OCI-LY1 (cell line): ENCODE measurements at regions not wholly inside any gene's neighbourhood (a gene's known extent, or its start where the extent isn't known, plus 50 kb on each side); places are given as distances from the start of the nearest gene placed in this dataset.
"Not testable (repeated sequence)": the region's sequence is repeated elsewhere in the genome, so short reads cannot be mapped to it uniquely, and the experiment has no call there.

Experiments used
- H2AFZ ChIP-seq: fragments of 200-600 bp; sonication (generic), shearing (Covaris generic); 2 replicates; pipeline ENCODE4 v1.6.0; 2014; ENCODE audit warnings: antibody characterized with exemption, mild to moderate bottlenecking, low read length
- H3F3A ChIP-seq: fragments of 200-600 bp; sonication (generic), shearing (Covaris generic); 2 replicates; pipeline ENCODE4 v1.6.0; 2014; ENCODE audit warnings: mild to moderate bottlenecking, antibody characterized with exemption, low read length, moderate library complexity; ENCODE audit not compliant: insufficient read depth
- H3K27ac ChIP-seq: fragments of 200-600 bp; sonication (generic); 2 replicates; pipeline ENCODE4 v1.5.1; 2014; ENCODE audit warnings: low read length, mixed run types, mild to moderate bottlenecking, low read depth; ENCODE audit not compliant: poor library complexity, severe bottlenecking
- H3K27me3 ChIP-seq: fragments of 200-600 bp; sonication (generic); 2 replicates; pipeline ENCODE4 v1.6.0; 2014; ENCODE audit warnings: antibody characterized with exemption, mild to moderate bottlenecking, low read length, moderate library complexity; ENCODE audit not compliant: insufficient read depth
- H3K36me3 ChIP-seq: fragments of 200-600 bp; sonication (generic); 2 replicates; pipeline ENCODE4 v1.6.1; 2014; ENCODE audit warnings: mild to moderate bottlenecking, antibody characterized with exemption, low read length, moderate library complexity, mixed read lengths; ENCODE audit not compliant: insufficient read depth
- H3K4me1 ChIP-seq: fragments of 200-600 bp; sonication (generic); 2 replicates; pipeline ENCODE4 v1.5.1; 2014; ENCODE audit warnings: mild to moderate bottlenecking, low read length, moderate library complexity; ENCODE audit not compliant: insufficient read depth, severe bottlenecking
- H3K4me2 ChIP-seq: fragments of 200-600 bp; sonication (generic), shearing (Covaris generic); 2 replicates; pipeline ENCODE4 v1.6.1; 2014; ENCODE audit warnings: low read length
- H3K4me3 ChIP-seq: fragments of 200-600 bp; sonication (generic); 2 replicates; pipeline ENCODE4 v1.5.1; 2014; ENCODE audit warnings: low read length, low read depth, mild to moderate bottlenecking, mixed read lengths; ENCODE audit not compliant: poor library complexity, severe bottlenecking
- H3K79me2 ChIP-seq: fragments of 200-600 bp; shearing (Covaris generic); 2 replicates; pipeline ENCODE4 v1.6.1; 2016; ENCODE audit warnings: mixed run types, low read length, mixed read lengths; ENCODE audit not compliant: insufficient read depth
- H3K9ac ChIP-seq: fragments of 200-600 bp; sonication (generic), shearing (Covaris generic); 2 replicates; pipeline ENCODE4 v1.6.1; 2014; ENCODE audit warnings: mild to moderate bottlenecking, low read length, mixed read lengths
- H3K9me2 ChIP-seq: fragments of 200-600 bp; sonication (generic), shearing (Covaris generic); 2 replicates; pipeline ENCODE4 v1.6.1; 2014; ENCODE audit warnings: low read depth, mild to moderate bottlenecking, low read length, mixed read lengths
- H3K9me3 ChIP-seq: fragments of 200-600 bp; shearing (Covaris generic); 2 replicates; pipeline ENCODE4 v1.6.1; 2014; ENCODE audit warnings: low read length, mixed read lengths
- H4K20me1 ChIP-seq: fragments of 200-600 bp; sonication (generic), shearing (Covaris generic); 2 replicates; pipeline ENCODE4 v1.6.0; 2016; ENCODE audit warnings: mild to moderate bottlenecking, low read length; ENCODE audit not compliant: insufficient read depth
- EZH2 ChIP-seq: fragments of 200-600 bp; sonication (generic), shearing (Covaris generic); IDR thresholded peaks from 2 replicates; pipeline ENCODE4 v1.8.0; 2017; ENCODE audit warnings: borderline replicate concordance, mixed run types, mild to moderate bottlenecking, antibody characterized with exemption, low read length, moderate library complexity, mixed read lengths
- TF ChIP-seq, protein P1 (sequence below): fragments of 200-600 bp; sonication (generic), shearing (Covaris generic); IDR thresholded peaks from 2 replicates; pipeline ENCODE4 v1.5.1; 2017; ENCODE audit warnings: mild to moderate bottlenecking, antibody characterized with exemption, low read length, moderate library complexity, mixed read lengths

DNA sequence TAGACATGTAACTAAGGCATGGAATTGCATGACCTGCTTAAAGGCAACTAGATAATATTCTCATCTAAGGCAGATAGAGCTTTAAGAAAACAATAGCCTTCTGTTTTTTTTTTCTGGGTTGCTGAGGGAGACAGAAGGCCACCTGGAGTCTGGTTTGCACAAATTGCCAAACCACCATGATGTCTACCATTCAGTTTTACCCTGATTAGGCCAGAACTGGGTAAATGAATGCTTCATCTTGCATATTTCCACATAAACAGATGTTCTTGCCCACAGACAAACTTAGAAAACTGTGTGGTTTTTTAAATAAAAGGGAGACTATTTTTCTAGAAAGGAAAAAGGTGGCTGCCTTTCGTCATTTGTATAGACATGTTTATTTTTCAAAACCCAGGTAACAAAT is 278.7 kb upstream of the PRICKLE1 start:
- H3K9ac ChIP-seq, result no peak overlapping the region
- H3K4me2 ChIP-seq, result no peak overlapping the region
- no peaks in the 10 kb centered on the region for H3K4me1 ChIP-seq
- no peaks in the 10 kb centered on the region for H3K36me3 ChIP-seq
- no peak overlapping the region for H3K27ac ChIP-seq
- H3K27me3 ChIP-seq, result no peaks in the 10 kb centered on the region
- H4K20me1 ChIP-seq, result no peaks in the 10 kb centered on the region
- H3K9me2 ChIP-seq, result no peaks in the 10 kb centered on the region
- TF ChIP-seq, protein P1, sequence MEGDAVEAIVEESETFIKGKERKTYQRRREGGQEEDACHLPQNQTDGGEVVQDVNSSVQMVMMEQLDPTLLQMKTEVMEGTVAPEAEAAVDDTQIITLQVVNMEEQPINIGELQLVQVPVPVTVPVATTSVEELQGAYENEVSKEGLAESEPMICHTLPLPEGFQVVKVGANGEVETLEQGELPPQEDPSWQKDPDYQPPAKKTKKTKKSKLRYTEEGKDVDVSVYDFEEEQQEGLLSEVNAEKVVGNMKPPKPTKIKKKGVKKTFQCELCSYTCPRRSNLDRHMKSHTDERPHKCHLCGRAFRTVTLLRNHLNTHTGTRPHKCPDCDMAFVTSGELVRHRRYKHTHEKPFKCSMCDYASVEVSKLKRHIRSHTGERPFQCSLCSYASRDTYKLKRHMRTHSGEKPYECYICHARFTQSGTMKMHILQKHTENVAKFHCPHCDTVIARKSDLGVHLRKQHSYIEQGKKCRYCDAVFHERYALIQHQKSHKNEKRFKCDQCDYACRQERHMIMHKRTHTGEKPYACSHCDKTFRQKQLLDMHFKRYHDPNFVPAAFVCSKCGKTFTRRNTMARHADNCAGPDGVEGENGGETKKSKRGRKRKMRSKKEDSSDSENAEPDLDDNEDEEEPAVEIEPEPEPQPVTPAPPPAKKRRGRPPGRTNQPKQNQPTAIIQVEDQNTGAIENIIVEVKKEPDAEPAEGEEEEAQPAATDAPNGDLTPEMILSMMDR, result no peak
- no peak for TF ChIP-seq EZH2
- no peaks in the 10 kb centered on the region for H3K79me2 ChIP-seq
- H3K4me3 ChIP-seq, result no peak overlapping the region
- no peaks in the 10 kb centered on the region for H3F3A ChIP-seq
- no peak overlapping the region for H2AFZ ChIP-seq
- no peaks in the 10 kb centered on the region for H3K9me3 ChIP-seq

- no peak overlapping the region for H3K4me2 ChIP-seq
- H3K4me1 ChIP-seq, result no peaks in the 10 kb centered on the region
- H2AFZ ChIP-seq, result no peak overlapping the region
- H3K79me2 ChIP-seq, result no peaks in the 10 kb centered on the region
- TF ChIP-seq, protein P1, result no peak
- no peak for TF ChIP-seq EZH2
- H3K4me3 ChIP-seq, result no peak overlapping the region
- no peaks in the 10 kb centered on the region for H4K20me1 ChIP-seq
- H3K27me3 ChIP-seq, result no peaks in the 10 kb centered on the region
- H3K27ac ChIP-seq, result no peak overlapping the region
- H3K36me3 ChIP-seq, result no peaks in the 10 kb centered on the region
- no peaks in the 10 kb centered on the region for H3K9me3 ChIP-seq
- H3F3A ChIP-seq, result no peaks in the 10 kb centered on the region
- no peak overlapping the region for H3K9ac ChIP-seq
- H3K9me2 ChIP-seq, result no peaks in the 10 kb centered on the region
These were observed 275.7 kb upstream of the PRICKLE1 start for GRCh38 chr12:42865282-42865681.

- Histone ChIP-seq H3K4me1 (no peaks in the 10 kb centered on the region), H3K9me2 (no peaks in the 10 kb centered on the region), H3K27ac (no peak overlapping the region), H3K9me3 (no peaks in the 10 kb centered on the region), H3K27me3 (no peaks in the 10 kb centered on the region), H4K20me1 (no peaks in the 10 kb centered on the region), H2AFZ (no peak overlapping the region), H3K36me3 (no peaks in the 10 kb centered on the region), H3K9ac (no peak overlapping the region), H3K79me2 (no peaks in the 10 kb centered on the region), H3K4me2 (no peak overlapping the region), H3F3A (no peaks in the 10 kb centered on the region), H3K4me3 (no peak overlapping the region)
- TF ChIP-seq EZH2, result no peak
- TF ChIP-seq, protein P1, result no peak
These were observed 272.5 kb upstream of the PRICKLE1 start for GRCh38 chr12:42862055-42862454.

GRCh38 chr12:42860331-42860730 is 270.8 kb upstream of the PRICKLE1 start:
- not testable (repeated sequence) for H2AFZ ChIP-seq, H3K27ac ChIP-seq, H3K9me2 ChIP-seq, H3K27me3 ChIP-seq, H3F3A ChIP-seq, H3K4me1 ChIP-seq, H3K4me2 ChIP-seq, H4K20me1 ChIP-seq, H3K4me3 ChIP-seq, H3K79me2 ChIP-seq, H3K9me3 ChIP-seq, H3K36me3 ChIP-seq, H3K9ac ChIP-seq
